ENCODE measurements at regions not wholly inside any gene's neighbourhood (a gene's known extent, or its start where the extent isn't known, plus 50 kb on each side); places are given as distances from the start of the nearest gene placed in this dataset.

- no peak for TF ChIP-seq POLR2AphosphoS5 (IDR thresholded peaks at IDR 0.05)
- TF ChIP-seq CTCF (IDR thresholded peaks at IDR 0.05): no peak
- no peak for TF ChIP-seq POLR2A (IDR thresholded peaks at IDR 0.05)
These were observed 177.5 kb downstream of the TMEM18 start for GRCh38 chr2:499726-500125.
